ENCODE measurements at regions not wholly inside any gene's neighbourhood (a gene's known extent, or its start where the extent isn't known, plus 50 kb on each side); places are given as distances from the start of the nearest gene placed in this dataset.
A peak's percentile ranks its signal among the peaks of the same experiment; 100 is the strongest.

DNA sequence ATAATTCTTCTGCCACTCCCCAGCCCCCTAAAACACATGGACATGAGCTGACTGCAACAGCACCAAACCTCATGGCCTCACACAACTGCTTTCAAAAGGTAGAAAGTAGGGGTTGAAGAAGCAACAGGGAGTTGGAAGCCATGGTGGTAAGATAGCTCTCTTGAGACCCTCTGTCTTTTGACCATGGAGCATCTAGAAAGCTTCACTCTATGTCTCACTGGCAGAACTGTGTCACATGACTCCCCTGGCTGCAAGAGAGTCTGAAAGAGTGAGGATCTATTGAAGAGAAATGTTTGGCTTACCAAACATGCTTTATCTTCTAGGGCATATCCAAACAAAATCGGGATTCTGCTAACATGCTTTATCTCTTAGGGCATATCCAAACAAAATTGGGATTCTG is 142.9 kb upstream of the WSCD2 start:
- no peak overlapping the region for H3K4me3 ChIP-seq (ENCODE audit: low read depth, low read length)
- DNase-seq (ENCODE audit: low read depth): no peak
- TF ChIP-seq, protein P1, sequence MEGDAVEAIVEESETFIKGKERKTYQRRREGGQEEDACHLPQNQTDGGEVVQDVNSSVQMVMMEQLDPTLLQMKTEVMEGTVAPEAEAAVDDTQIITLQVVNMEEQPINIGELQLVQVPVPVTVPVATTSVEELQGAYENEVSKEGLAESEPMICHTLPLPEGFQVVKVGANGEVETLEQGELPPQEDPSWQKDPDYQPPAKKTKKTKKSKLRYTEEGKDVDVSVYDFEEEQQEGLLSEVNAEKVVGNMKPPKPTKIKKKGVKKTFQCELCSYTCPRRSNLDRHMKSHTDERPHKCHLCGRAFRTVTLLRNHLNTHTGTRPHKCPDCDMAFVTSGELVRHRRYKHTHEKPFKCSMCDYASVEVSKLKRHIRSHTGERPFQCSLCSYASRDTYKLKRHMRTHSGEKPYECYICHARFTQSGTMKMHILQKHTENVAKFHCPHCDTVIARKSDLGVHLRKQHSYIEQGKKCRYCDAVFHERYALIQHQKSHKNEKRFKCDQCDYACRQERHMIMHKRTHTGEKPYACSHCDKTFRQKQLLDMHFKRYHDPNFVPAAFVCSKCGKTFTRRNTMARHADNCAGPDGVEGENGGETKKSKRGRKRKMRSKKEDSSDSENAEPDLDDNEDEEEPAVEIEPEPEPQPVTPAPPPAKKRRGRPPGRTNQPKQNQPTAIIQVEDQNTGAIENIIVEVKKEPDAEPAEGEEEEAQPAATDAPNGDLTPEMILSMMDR (IDR thresholded peaks at IDR 0.05; ENCODE audit: low read depth, low read length, missing control alignments): no peak

DNA sequence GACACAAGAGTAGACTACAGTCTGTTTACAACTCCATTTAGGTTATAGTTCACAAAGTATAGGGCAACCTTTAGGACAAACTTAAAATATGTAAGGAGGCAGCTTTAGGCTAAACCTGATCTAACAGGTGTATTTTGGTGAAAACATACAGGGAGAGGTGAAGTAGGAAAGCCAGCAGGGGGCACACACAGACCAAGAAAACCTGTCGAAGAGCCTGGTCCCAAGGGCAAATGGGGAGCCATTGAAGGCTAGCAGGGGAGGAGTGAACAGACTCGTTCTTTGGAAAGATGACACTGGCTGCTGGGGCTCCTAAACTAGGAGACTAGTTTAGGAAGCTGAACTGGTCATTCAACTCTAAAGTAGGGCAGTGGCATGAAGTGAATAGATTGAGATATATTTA is 138.8 kb upstream of the WSCD2 start:
- no peak overlapping the region for H3K4me3 ChIP-seq (ENCODE audit: low read depth, low read length)
- TF ChIP-seq, protein P1 (IDR thresholded peaks at IDR 0.05; ENCODE audit: low read depth, low read length, missing control alignments): peak; percentile 47
- peak; percentile 12 for DNase-seq (ENCODE audit: low read depth)

GRCh38 chr12:107992029-107992428 is 137.1 kb upstream of the WSCD2 start:
- TF ChIP-seq, protein P1 (IDR thresholded peaks at IDR 0.05; ENCODE audit: low read depth, low read length, missing control alignments): no peak
- no peak overlapping the region for H3K4me3 ChIP-seq (ENCODE audit: low read depth, low read length)
- DNase-seq (ENCODE audit: low read depth): no peak

GRCh38 chr12:107992870-107993451 is 136.1 kb upstream of the WSCD2 start:
- H3K4me3 ChIP-seq (ENCODE audit: low read depth, low read length): no peak overlapping the region
- TF ChIP-seq, protein P1 (IDR thresholded peaks at IDR 0.05; ENCODE audit: low read depth, low read length, missing control alignments): peak; percentile 78
- peak; percentile 10 for DNase-seq (ENCODE audit: low read depth)

DNA sequence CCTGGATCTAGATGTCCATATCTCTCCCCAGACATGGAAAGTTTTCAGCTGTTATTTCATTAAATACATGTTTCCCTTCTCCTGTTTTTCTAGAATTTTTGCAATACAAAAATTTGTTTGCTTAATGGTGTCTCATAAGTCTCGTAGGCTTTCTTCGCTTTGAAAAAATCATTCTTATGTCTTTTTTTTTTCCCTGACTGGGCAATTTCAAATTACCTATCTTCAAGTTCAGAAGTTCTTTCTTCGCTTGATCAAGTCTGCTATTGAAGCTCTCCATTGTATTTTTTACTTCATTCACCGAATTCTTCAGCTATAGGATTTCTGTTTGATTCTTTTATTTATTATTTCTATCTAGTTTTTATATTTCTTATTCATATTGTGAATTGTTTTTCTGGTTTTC is 130.2 kb upstream of the WSCD2 start:
- no peak for DNase-seq (ENCODE audit: low read depth)

GRCh38 chr12:108000111-108000510 is 129.0 kb upstream of the WSCD2 start:
- TF ChIP-seq, protein P1 (IDR thresholded peaks at IDR 0.05; ENCODE audit: low read depth, low read length, missing control alignments): no peak
- no peak for DNase-seq (ENCODE audit: low read depth)

More for the DNA sequence above, 130.2 kb upstream of the WSCD2 start:
- H3K4me3 ChIP-seq (ENCODE audit: low read depth, low read length): no peak overlapping the region
- TF ChIP-seq, protein P1 (IDR thresholded peaks at IDR 0.05; ENCODE audit: low read depth, low read length, missing control alignments): no peak

GRCh38 chr12:108004319-108004718 is 124.8 kb upstream of the WSCD2 start:
- TF ChIP-seq, protein P1 (IDR thresholded peaks at IDR 0.05; ENCODE audit: low read depth, low read length, missing control alignments): no peak
- DNase-seq (ENCODE audit: low read depth): no peak
- no peak overlapping the region for H3K4me3 ChIP-seq (ENCODE audit: low read depth, low read length)

More at GRCh38 chr12:108000111-108000510, 129.0 kb upstream of the WSCD2 start:
- H3K4me3 ChIP-seq (ENCODE audit: low read depth, low read length): no peak overlapping the region

Data from GM12864 (cell line).